GM04504 (cell line): ENCODE measurements at regions not wholly inside any gene's neighbourhood (a gene's known extent, or its start where the extent isn't known, plus 50 kb on each side); places are given as distances from the start of the nearest gene placed in this dataset.

Experiments used
- DNase-seq: peaks from one replicate; pipeline ENCODE4 v3.0.0-alpha.2; 2012; ENCODE audit warnings: low read depth

GRCh38 chr1:22315315-22316078, 136.2 kb upstream of the ZBTB40 start:
- DNase-seq: no peak

GRCh38 chr1:22317231-22317919, 134.3 kb upstream of the ZBTB40 start:
- DNase-seq: no peak

- no peak for DNase-seq
Observed at GRCh38 chr1:22317920-22318243, 133.8 kb upstream of the ZBTB40 start.

- DNase-seq: no peak
Observed at GRCh38 chr1:22318279-22318981, 133.2 kb upstream of the ZBTB40 start.

GRCh38 chr1:22319608-22320007, 132.0 kb upstream of the ZBTB40 start:
- DNase-seq: no peak

- no peak for DNase-seq
Observed at GRCh38 chr1:22320587-22321344, 130.9 kb upstream of the ZBTB40 start.

GRCh38 chr1:22321917-22322316, 129.7 kb upstream of the ZBTB40 start:
- no peak for DNase-seq

GRCh38 chr1:22323141-22323845, 128.4 kb upstream of the ZBTB40 start:
- no peak for DNase-seq

GRCh38 chr1:22323846-22324504, 127.7 kb upstream of the ZBTB40 start:
- DNase-seq: no peak

- no peak for DNase-seq
Observed at GRCh38 chr1:22325531-22326371, 125.9 kb upstream of the ZBTB40 start.

GRCh38 chr1:22326372-22326915, 125.2 kb upstream of the ZBTB40 start:
- DNase-seq: no peak

GRCh38 chr1:22326931-22327330, 124.7 kb upstream of the ZBTB40 start:
- no peak for DNase-seq

GRCh38 chr1:22327411-22327810, 124.2 kb upstream of the ZBTB40 start:
- DNase-seq: no peak

- DNase-seq: no peak
Observed at GRCh38 chr1:22328331-22329147, 123.1 kb upstream of the ZBTB40 start.

GRCh38 chr1:22329148-22329515, 122.5 kb upstream of the ZBTB40 start:
- DNase-seq: no peak

GRCh38 chr1:22330092-22330759, 121.4 kb upstream of the ZBTB40 start:
- DNase-seq: no peak

GRCh38 chr1:22330760-22331119, 120.9 kb upstream of the ZBTB40 start:
- DNase-seq: no peak

- DNase-seq: no peak
Observed at GRCh38 chr1:22331618-22332423, 119.8 kb upstream of the ZBTB40 start.
